Endothelial cell (in vitro differentiated cells): ENCODE measurements at regions not wholly inside any gene's neighbourhood (a gene's known extent, or its start where the extent isn't known, plus 50 kb on each side); places are given as distances from the start of the nearest gene placed in this dataset.

Experiments used
- DNase-seq: peaks from one replicate; pipeline ENCODE4 v3.0.0; 2021; ENCODE audit warnings: low spot score
- H3K27ac Mint-ChIP-seq: one replicate; pipeline ENCODE4 v1.8.0; 2021; ENCODE audit warnings: mixed read lengths, inconsistent platforms; ENCODE audit not compliant: unreplicated experiment
- H3K27me3 Mint-ChIP-seq: one replicate; pipeline ENCODE4 v1.8.0; 2021; ENCODE audit warnings: mild to moderate bottlenecking, moderate library complexity, mixed read lengths, inconsistent platforms; ENCODE audit not compliant: unreplicated experiment
- H3K36me3 Mint-ChIP-seq: one replicate; pipeline ENCODE4 v1.8.0; 2021; ENCODE audit warnings: mild to moderate bottlenecking, low read depth, mixed read lengths, inconsistent platforms; ENCODE audit not compliant: unreplicated experiment
- H3K4me1 Mint-ChIP-seq: one replicate; pipeline ENCODE4 v1.8.0; 2021; ENCODE audit warnings: mild to moderate bottlenecking, mixed read lengths, inconsistent platforms; ENCODE audit not compliant: unreplicated experiment
- H3K4me3 Mint-ChIP-seq: one replicate; pipeline ENCODE4 v1.8.0; 2021; ENCODE audit warnings: mild to moderate bottlenecking, mixed read lengths, inconsistent platforms; ENCODE audit not compliant: unreplicated experiment
- H3K9me3 Mint-ChIP-seq: one replicate; pipeline ENCODE4 v1.8.0; 2021; ENCODE audit warnings: mixed read lengths, inconsistent platforms; ENCODE audit not compliant: unreplicated experiment
- CTCF ChIP-seq: fragments of 200-600 bp; sonication (generic); IDR thresholded peaks from one replicate; pipeline ENCODE4 v1.5.0; 2021; ENCODE audit warnings: antibody characterized with exemption; ENCODE audit not compliant: unreplicated experiment

GRCh38 chr7:86222806-86223205 is 420.9 kb upstream of the GRM3 start:
- H3K36me3 Mint-ChIP-seq, result no peaks in the 10 kb centered on the region
- DNase-seq, result no peak
- TF ChIP-seq CTCF, result no peak

GRCh38 chr7:86214734-86215133 is 429.0 kb upstream of the GRM3 start:
- no peak for TF ChIP-seq CTCF
- Mint-ChIP-seq H3K27ac (no peak overlapping the region), H3K36me3 (no peaks in the 10 kb centered on the region), H3K4me1 (no peaks in the 10 kb centered on the region), H3K4me3 (no peak overlapping the region), H3K27me3 (no peaks in the 10 kb centered on the region), H3K9me3 (no peaks in the 10 kb centered on the region)
- no peak for DNase-seq

More at GRCh38 chr7:86222806-86223205, 420.9 kb upstream of the GRM3 start:
- H3K27ac Mint-ChIP-seq, result no peak overlapping the region
- H3K4me3 Mint-ChIP-seq, result no peak overlapping the region
- H3K27me3 Mint-ChIP-seq, result no peaks in the 10 kb centered on the region
- H3K9me3 Mint-ChIP-seq, result no peaks in the 10 kb centered on the region
- no peaks in the 10 kb centered on the region for H3K4me1 Mint-ChIP-seq

GRCh38 chr7:86212976-86213375 is 430.7 kb upstream of the GRM3 start:
- no peaks in the 10 kb centered on the region for H3K36me3 Mint-ChIP-seq
- DNase-seq, result no peak
- no peak overlapping the region for H3K27ac Mint-ChIP-seq
- H3K9me3 Mint-ChIP-seq, result no peaks in the 10 kb centered on the region
- no peak for TF ChIP-seq CTCF
- H3K27me3 Mint-ChIP-seq, result no peaks in the 10 kb centered on the region
- H3K4me1 Mint-ChIP-seq, result no peaks in the 10 kb centered on the region
- no peak overlapping the region for H3K4me3 Mint-ChIP-seq

- no peaks in the 10 kb centered on the region for H3K36me3 Mint-ChIP-seq
- no peak for TF ChIP-seq CTCF
- no peak overlapping the region for H3K4me3 Mint-ChIP-seq
- no peaks in the 10 kb centered on the region for H3K4me1 Mint-ChIP-seq
- no peak for DNase-seq
- no peak overlapping the region for H3K27ac Mint-ChIP-seq
- no peaks in the 10 kb centered on the region for H3K9me3 Mint-ChIP-seq
- no peaks in the 10 kb centered on the region for H3K27me3 Mint-ChIP-seq
Observed at GRCh38 chr7:86209036-86209435, 434.7 kb upstream of the GRM3 start.

- no peak overlapping the region for H3K4me3 Mint-ChIP-seq
- no peak for TF ChIP-seq CTCF
- H3K27me3 Mint-ChIP-seq, result no peaks in the 10 kb centered on the region
- H3K9me3 Mint-ChIP-seq, result no peaks in the 10 kb centered on the region
- no peak for DNase-seq
- H3K36me3 Mint-ChIP-seq, result no peaks in the 10 kb centered on the region
- no peaks in the 10 kb centered on the region for H3K4me1 Mint-ChIP-seq
- H3K27ac Mint-ChIP-seq, result no peak overlapping the region
Observed at GRCh38 chr7:86207740-86208139, 436.0 kb upstream of the GRM3 start.
